ENCODE measurements at regions not wholly inside any gene's neighbourhood (a gene's known extent, or its start where the extent isn't known, plus 50 kb on each side); places are given as distances from the start of the nearest gene placed in this dataset.

DNA sequence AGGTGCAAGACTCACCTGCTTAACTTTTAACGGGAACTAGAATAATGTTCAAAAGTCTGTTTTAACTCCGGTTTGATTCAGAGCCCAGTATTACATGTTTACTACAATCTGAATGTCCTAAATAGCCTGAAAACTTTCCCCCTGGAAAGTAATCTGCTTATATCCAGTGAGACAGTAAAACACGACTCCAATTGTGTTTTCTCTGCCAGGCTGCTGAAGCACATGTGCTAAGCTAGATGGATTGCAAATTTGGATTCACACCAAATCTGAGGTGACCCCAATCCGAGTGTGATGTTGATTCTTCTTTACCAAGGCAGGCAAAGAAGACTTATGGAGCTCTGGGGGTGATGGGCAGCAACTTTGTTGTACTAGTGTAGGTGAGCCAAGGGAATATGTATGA is 158.7 kb upstream of the PDGFD start:
- H4K91ac ChIP-seq (ENCODE audit: low read depth, low read length, poor library complexity) = no peak overlapping the region

GRCh38 chr11:104320956-104321355 is 157.0 kb upstream of the PDGFD start:
- Histone ChIP-seq H3K14ac (ENCODE audit: low read length) (no peak overlapping the region), H3K9me3 (replicated peaks in 1 of 2; ENCODE audit: control insufficient read depth in 2 of 2, insufficient read depth in 1 of 2, low read depth in 1 of 2, low read length in 2 of 2) (no peaks in the 10 kb centered on the region), H3K4ac (ENCODE audit: low read length) (no peak overlapping the region), H2BK12ac (ENCODE audit: low read length) (no peak overlapping the region), H3K4me1 (ENCODE audit: control insufficient read depth in 2 of 2, insufficient read depth in 1 of 2, low read depth in 1 of 2, low read length in 2 of 2) (no peaks in the 10 kb centered on the region), H4K8ac (ENCODE audit: low read depth, low read length) (no peak overlapping the region), H3K79me1 (ENCODE audit: low read depth, low read length) (no peaks in the 10 kb centered on the region), H3K27me3 (ENCODE audit: control insufficient read depth in 3 of 3, insufficient read depth in 3 of 3, low read depth in 1 of 3, low read length in 3 of 3) (no peaks in the 10 kb centered on the region), H3K4me2 (ENCODE audit: insufficient read depth, low read length, poor library complexity, severe bottlenecking) (no peak overlapping the region), H3K27ac (replicated peaks; ENCODE audit: low read length) (no peak overlapping the region), H2BK5ac (ENCODE audit: low read length) (no peak overlapping the region), H3K9ac (ENCODE audit: low read depth, low read length, poor library complexity) (no peak overlapping the region), H3K18ac (ENCODE audit: low read length) (no peak overlapping the region), H2AK5ac (ENCODE audit: low read depth, low read length) (no peak overlapping the region), H2AFZ (ENCODE audit: low read length) (no peak overlapping the region), H3K4me3 (ENCODE audit: low read length in 2 of 2) (no peak overlapping the region), H2BK120ac (ENCODE audit: low read depth, low read length) (no peak overlapping the region), H3K36me3 (replicated peaks in 1 of 2; ENCODE audit: control insufficient read depth in 2 of 2, insufficient read depth in 2 of 2, low read length in 2 of 2) (no peaks in the 10 kb centered on the region), H2BK15ac (ENCODE audit: low read length) (no peak overlapping the region), H4K91ac (ENCODE audit: low read depth, low read length, poor library complexity) (no peak overlapping the region), H3K23ac (ENCODE audit: low read depth, low read length, poor library complexity) (no peak overlapping the region)
- WGBS, 2 donors (ENCODE audit: extremely low coverage in 2 of 2, insufficient read length in 2 of 2, insufficient replicate concordance in 1 of 2) = no CpG with 5 or more reads among the region's 1 CpG
- DNase-seq (ENCODE audit: low spot score) = no peak

More for the DNA sequence above, 158.7 kb upstream of the PDGFD start:
- H2BK120ac ChIP-seq (ENCODE audit: low read depth, low read length) = no peak overlapping the region
- H2AFZ ChIP-seq (ENCODE audit: low read length) = no peak overlapping the region
- no peak overlapping the region for H2AK5ac ChIP-seq (ENCODE audit: low read depth, low read length)
- no peak overlapping the region for H3K4me3 ChIP-seq (ENCODE audit: low read length in 2 of 2)
- H3K36me3 ChIP-seq (replicated peaks in 1 of 2; ENCODE audit: control insufficient read depth in 2 of 2, insufficient read depth in 2 of 2, low read length in 2 of 2) = no peaks in the 10 kb centered on the region
- no peak overlapping the region for H3K18ac ChIP-seq (ENCODE audit: low read length)
- no CpG with 5 or more reads among the region's 4 CpGs for WGBS, 2 donors (ENCODE audit: extremely low coverage in 2 of 2, insufficient read length in 2 of 2, insufficient replicate concordance in 1 of 2)
- no peak overlapping the region for H3K27ac ChIP-seq (replicated peaks; ENCODE audit: low read length)
- no peak overlapping the region for H2BK15ac ChIP-seq (ENCODE audit: low read length)
- no peaks in the 10 kb centered on the region for H3K27me3 ChIP-seq (ENCODE audit: control insufficient read depth in 3 of 3, insufficient read depth in 3 of 3, low read depth in 1 of 3, low read length in 3 of 3)
- H3K4ac ChIP-seq (ENCODE audit: low read length) = no peak overlapping the region
- H3K9me3 ChIP-seq (replicated peaks in 1 of 2; ENCODE audit: control insufficient read depth in 2 of 2, insufficient read depth in 1 of 2, low read depth in 1 of 2, low read length in 2 of 2) = no peaks in the 10 kb centered on the region
- no peak overlapping the region for H3K14ac ChIP-seq (ENCODE audit: low read length)
- no peaks in the 10 kb centered on the region for H3K79me1 ChIP-seq (ENCODE audit: low read depth, low read length)
- DNase-seq (ENCODE audit: low spot score) = no peak
- no peak overlapping the region for H2BK5ac ChIP-seq (ENCODE audit: low read length)
- H3K23ac ChIP-seq (ENCODE audit: low read depth, low read length, poor library complexity) = no peak overlapping the region
- H4K8ac ChIP-seq (ENCODE audit: low read depth, low read length) = no peak overlapping the region
- no peak overlapping the region for H2BK12ac ChIP-seq (ENCODE audit: low read length)
- no peak overlapping the region for H3K4me2 ChIP-seq (ENCODE audit: insufficient read depth, low read length, poor library complexity, severe bottlenecking)
- H3K4me1 ChIP-seq (ENCODE audit: control insufficient read depth in 2 of 2, insufficient read depth in 1 of 2, low read depth in 1 of 2, low read length in 2 of 2) = no peaks in the 10 kb centered on the region
- H3K9ac ChIP-seq (ENCODE audit: low read depth, low read length, poor library complexity) = no peak overlapping the region

- Histone ChIP-seq H3K4me3 (ENCODE audit: low read length in 2 of 2) (no peak overlapping the region), H3K27me3 (ENCODE audit: control insufficient read depth in 3 of 3, insufficient read depth in 3 of 3, low read depth in 1 of 3, low read length in 3 of 3) (no peaks in the 10 kb centered on the region), H3K9ac (ENCODE audit: low read depth, low read length, poor library complexity) (no peak overlapping the region), H3K36me3 (replicated peaks in 1 of 2; ENCODE audit: control insufficient read depth in 2 of 2, insufficient read depth in 2 of 2, low read length in 2 of 2) (no peaks in the 10 kb centered on the region), H3K27ac (replicated peaks; ENCODE audit: low read length) (no peak overlapping the region), H3K23ac (ENCODE audit: low read depth, low read length, poor library complexity) (no peak overlapping the region), H3K14ac (ENCODE audit: low read length) (no peak overlapping the region), H2AFZ (ENCODE audit: low read length) (no peak overlapping the region), H2AK5ac (ENCODE audit: low read depth, low read length) (no peak overlapping the region), H4K8ac (ENCODE audit: low read depth, low read length) (no peak overlapping the region), H3K4me1 (ENCODE audit: control insufficient read depth in 2 of 2, insufficient read depth in 1 of 2, low read depth in 1 of 2, low read length in 2 of 2) (no peaks in the 10 kb centered on the region), H2BK120ac (ENCODE audit: low read depth, low read length) (no peak overlapping the region), H3K4ac (ENCODE audit: low read length) (no peak overlapping the region), H3K4me2 (ENCODE audit: insufficient read depth, low read length, poor library complexity, severe bottlenecking) (no peak overlapping the region), H2BK12ac (ENCODE audit: low read length) (no peak overlapping the region), H3K9me3 (replicated peaks in 1 of 2; ENCODE audit: control insufficient read depth in 2 of 2, insufficient read depth in 1 of 2, low read depth in 1 of 2, low read length in 2 of 2) (no peaks in the 10 kb centered on the region), H2BK5ac (ENCODE audit: low read length) (no peak overlapping the region), H3K79me1 (ENCODE audit: low read depth, low read length) (no peaks in the 10 kb centered on the region), H4K91ac (ENCODE audit: low read depth, low read length, poor library complexity) (no peak overlapping the region), H3K18ac (ENCODE audit: low read length) (no peak overlapping the region), H2BK15ac (ENCODE audit: low read length) (no peak overlapping the region)
- DNase-seq (ENCODE audit: low spot score) = no peak
Measured at GRCh38 chr11:104320097-104320496, 156.2 kb upstream of the PDGFD start.

- Histone ChIP-seq H3K27ac (replicated peaks; ENCODE audit: low read length) (no peak overlapping the region), H2AFZ (ENCODE audit: low read length) (no peak overlapping the region), H4K91ac (ENCODE audit: low read depth, low read length, poor library complexity) (no peak overlapping the region), H3K36me3 (replicated peaks in 1 of 2; ENCODE audit: control insufficient read depth in 2 of 2, insufficient read depth in 2 of 2, low read length in 2 of 2) (no peaks in the 10 kb centered on the region), H3K14ac (ENCODE audit: low read length) (no peak overlapping the region), H2BK5ac (ENCODE audit: low read length) (no peak overlapping the region), H3K79me1 (ENCODE audit: low read depth, low read length) (no peaks in the 10 kb centered on the region), H3K4me3 (ENCODE audit: low read length in 2 of 2) (no peak overlapping the region), H4K8ac (ENCODE audit: low read depth, low read length) (no peak overlapping the region), H3K4me2 (ENCODE audit: insufficient read depth, low read length, poor library complexity, severe bottlenecking) (no peak overlapping the region), H3K27me3 (ENCODE audit: control insufficient read depth in 3 of 3, insufficient read depth in 3 of 3, low read depth in 1 of 3, low read length in 3 of 3) (no peaks in the 10 kb centered on the region), H3K9me3 (replicated peaks in 1 of 2; ENCODE audit: control insufficient read depth in 2 of 2, insufficient read depth in 1 of 2, low read depth in 1 of 2, low read length in 2 of 2) (no peaks in the 10 kb centered on the region), H3K23ac (ENCODE audit: low read depth, low read length, poor library complexity) (no peak overlapping the region), H2AK5ac (ENCODE audit: low read depth, low read length) (no peak overlapping the region), H2BK12ac (ENCODE audit: low read length) (no peak overlapping the region), H2BK15ac (ENCODE audit: low read length) (no peak overlapping the region), H2BK120ac (ENCODE audit: low read depth, low read length) (no peak overlapping the region), H3K4ac (ENCODE audit: low read length) (no peak overlapping the region), H3K4me1 (ENCODE audit: control insufficient read depth in 2 of 2, insufficient read depth in 1 of 2, low read depth in 1 of 2, low read length in 2 of 2) (no peaks in the 10 kb centered on the region), H3K18ac (ENCODE audit: low read length) (no peak overlapping the region), H3K9ac (ENCODE audit: low read depth, low read length, poor library complexity) (no peak overlapping the region)
- DNase-seq (ENCODE audit: low spot score) = no peak
- WGBS, 2 donors (ENCODE audit: extremely low coverage in 2 of 2, insufficient read length in 2 of 2, insufficient replicate concordance in 1 of 2) = no CpG with 5 or more reads among the region's 4 CpGs
Measured at GRCh38 chr11:104319396-104319795, 155.4 kb upstream of the PDGFD start.

All from neuronal stem cell (in vitro differentiated cells).